HepG2 (cell line): ENCODE measurements at regions not wholly inside any gene's neighbourhood (a gene's known extent, or its start where the extent isn't known, plus 50 kb on each side); places are given as distances from the start of the nearest gene placed in this dataset.

Source experiments
- ATAC-seq: fragments of 200-7000 bp; cut with Tn5 transposase; 3 replicates; pipeline ENCODE4 v1.9.1; 2020; ENCODE audit warnings: mild to moderate bottlenecking, moderate library complexity
- BruUV-seq: library from RNA; stranded (reverse); fragments of 400-500 nt; replicated peaks from 2 replicates; lab custom pipeline; 2021; lab: Mats Ljungman, UMichigan
- CTCF ChIA-PET: fragments of 300-600 bp; formaldehyde crosslinking; extraction: SDS; loops from one replicate; lab custom pipeline; 2021; ENCODE audit warnings: low total read pairs, inconsistent platforms, low intra/inter-chr PET ratio; lab: Yijun Ruan, JAX
- POLR2A ChIA-PET: fragments of 350-600 bp; sonication (Branson Sonifier 250); formaldehyde crosslinking; loops from one replicate; lab custom pipeline; 2020; ENCODE audit warnings: antibody characterized with exemption, inconsistent platforms; lab: Yijun Ruan, JAX
- DNase-seq: peaks from one replicate; pipeline ENCODE4 v3.0.0-alpha.2; 2015; ENCODE audit warnings: low spot score
- FAIRE-seq: peaks from 3 replicates; lab custom pipeline; 2011; peaks lifted over from hg19 to GRCh38; lab: Jason Lieb, UNC
- H2AFZ ChIP-seq: one replicate; pipeline ENCODE4 v1.6.1; 2011; ENCODE audit warnings: low read length, inconsistent platforms
- H3K27ac ChIP-seq: fragments of 300-600 bp; 3 replicates; pipeline ENCODE4 v1.8.0; 2011; ENCODE audit warnings: mixed run types, mild to moderate bottlenecking, mixed read lengths, low read length, inconsistent platforms; ENCODE audit not compliant: insufficient read depth; ENCODE audit errors: extremely low read length
- H3K27me3 ChIP-seq, 2 experiments: fragments of 200-600 bp in 1 of 2; 2 replicates in 1 of 2; 3 replicates in 1 of 2; pipeline versions ENCODE4 v1.6.0 to v1.8.0; 2011; ENCODE audit warnings: low read length in 2 of 2, mild to moderate bottlenecking in 2 of 2, moderate library complexity in 2 of 2, inconsistent platforms in 1 of 2; ENCODE audit not compliant: insufficient read depth in 2 of 2, control insufficient read depth in 1 of 2
- H3K36me3 ChIP-seq, 2 experiments: fragments of 200-600 bp in 1 of 2; replicated peaks in 1 of 2; 2 replicates in 1 of 2; 3 replicates in 1 of 2; pipeline versions ENCODE4 v1.5.1 to v1.8.0; 2011; ENCODE audit warnings: low read length in 2 of 2, inconsistent platforms in 1 of 2; ENCODE audit not compliant: insufficient read depth in 2 of 2, control insufficient read depth in 1 of 2
- H3K4me1 ChIP-seq: 2 replicates; pipeline ENCODE4 v1.5.1; 2012; ENCODE audit warnings: low read length, inconsistent platforms; ENCODE audit not compliant: insufficient read depth
- H3K4me2 ChIP-seq: 2 replicates; pipeline ENCODE4 v1.6.0; 2011; ENCODE audit warnings: low read depth, low read length, inconsistent platforms
- H3K4me3 ChIP-seq, 3 experiments: fragments of 200-600 bp in 1 of 3; sonication (generic), shearing (Covaris generic) in 1 of 3; replicated peaks in 1 of 3; 2 replicates each; pipeline ENCODE4 v1.5.1; 2011 to 2016; ENCODE audit warnings: low read length in 3 of 3, inconsistent platforms in 2 of 3, low read depth in 2 of 3, mild to moderate bottlenecking in 2 of 3, control low read depth in 1 of 3, mixed read lengths in 1 of 3; ENCODE audit not compliant: insufficient read depth in 1 of 3
- H3K79me2 ChIP-seq: one replicate; pipeline ENCODE4 v1.6.1; 2011; ENCODE audit warnings: low read length, inconsistent platforms; ENCODE audit not compliant: insufficient read depth
- H3K9ac ChIP-seq: 2 replicates; pipeline ENCODE4 v1.6.0; 2011; ENCODE audit warnings: mild to moderate bottlenecking, low read depth, low read length, inconsistent platforms; ENCODE audit not compliant: insufficient read depth
- H3K9me3 ChIP-seq: 2 replicates; pipeline ENCODE4 v1.5.1; 2012; ENCODE audit warnings: mild to moderate bottlenecking, low read length
- H4K20me1 ChIP-seq: 2 replicates; pipeline ENCODE4 v1.6.0; 2011; ENCODE audit warnings: inconsistent platforms, mild to moderate bottlenecking, low read length, moderate library complexity; ENCODE audit not compliant: insufficient read depth
- MED1 ChIP-seq: sonication (generic); formaldehyde crosslinking; IDR thresholded peaks from 2 replicates; pipeline ENCODE4 v1.4.0; 2020; ENCODE audit warnings: missing genetic modification reagents
- WIZ ChIP-seq: sonication (generic); formaldehyde crosslinking; IDR thresholded peaks from 2 replicates; pipeline ENCODE4 v1.5.1; 2020; ENCODE audit warnings: mild to moderate bottlenecking, missing genetic modification reagents
- ZNF24 ChIP-seq: fragments of 450-650 bp; IDR thresholded peaks from 2 replicates; pipeline ENCODE4 v1.6.1; 2017; ENCODE audit warnings: antibody characterized with exemption, mild to moderate bottlenecking
- ZNF567 ChIP-seq: sonication (generic); formaldehyde crosslinking; IDR thresholded peaks from 2 replicates; pipeline ENCODE4 v1.8.1; 2023; ENCODE audit warnings: mild to moderate bottlenecking, missing genetic modification reagents, borderline replicate concordance
- ZSCAN30 ChIP-seq: sonication (generic); formaldehyde crosslinking; IDR thresholded peaks from 2 replicates; pipeline ENCODE4 v1.5.0; 2020; ENCODE audit warnings: mild to moderate bottlenecking, missing genetic modification reagents
- WGBS: methylation state at CpG from one replicate; pipeline ENCODE4 v1.1.6; 2017; ENCODE audit warnings: low lambda C conversion rate; 5-methylcytosine and 5-hydroxymethylcytosine counted together
- in situ Hi-C: cut with HindIII; loops from 2 replicates; pipeline ENCODE4 v1.10.0; 2017; ENCODE audit warnings: low pct_unique_long_range_greater_than_20kb; ENCODE audit not compliant: extremely low pct_ligation_motif_present
- intact Hi-C: fragments of 100-400 bp; cut with micrococcal nuclease; formaldehyde crosslinking; loops from one replicate; pipeline ENCODE4 v1.10.0; 2022; ENCODE audit not compliant: unreplicated experiment
- TF ChIP-seq, protein P1 (sequence below): sonication (generic); formaldehyde crosslinking; IDR thresholded peaks from 2 replicates; pipeline ENCODE4 v1.4.0; 2020; ENCODE audit warnings: missing genetic modification reagents, borderline replicate concordance
- TF ChIP-seq, protein P2 (sequence below): sonication (generic); formaldehyde crosslinking; IDR thresholded peaks from 2 replicates; pipeline ENCODE4 v1.9.0; 2021; ENCODE audit warnings: missing genetic modification reagents, borderline replicate concordance

DNA sequence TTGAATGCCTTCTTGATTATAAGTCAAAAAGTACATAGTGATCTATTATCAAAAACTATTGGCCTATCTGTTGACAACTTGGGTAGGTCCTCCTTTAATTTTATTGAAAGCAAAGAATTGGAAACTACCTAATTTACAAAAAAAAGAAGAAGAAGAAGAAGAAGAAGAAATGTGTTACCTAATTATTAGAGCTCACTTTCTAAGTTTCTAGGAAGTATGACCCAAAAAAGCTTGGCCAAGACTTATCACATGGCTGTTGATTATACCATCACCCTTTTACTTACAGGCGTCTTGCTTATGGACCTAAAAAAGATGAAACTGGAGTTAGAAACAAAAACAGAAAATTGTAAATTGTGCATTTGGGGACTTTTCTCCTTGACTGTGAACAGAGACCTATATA, 81.8 kb upstream of the PIK3CG start:
- Histone ChIP-seq H3K4me1 (no peaks in the 10 kb centered on the region), H3K27ac (no peak overlapping the region), H3K4me3 (no peak overlapping the region), H3K79me2 (no peaks in the 10 kb centered on the region), H4K20me1 (no peaks in the 10 kb centered on the region), H3K4me2 (no peak overlapping the region), H3K27me3 (no peaks in the 10 kb centered on the region), H3K36me3 (no peaks in the 10 kb centered on the region), H3K9me3 (no peaks in the 10 kb centered on the region), H3K9ac (no peak overlapping the region), H2AFZ (no peak overlapping the region)
- no TSS peak for BruUV-seq
- WGBS: 3% methylated on average over 1 of the region's 1 CpG
- intact Hi-C loops: no loop called here
- CTCF ChIA-PET: no interaction called here
- ATAC-seq: no peak
- no peak for TF ChIP-seq ZNF24
- TF ChIP-seq, protein P1, sequence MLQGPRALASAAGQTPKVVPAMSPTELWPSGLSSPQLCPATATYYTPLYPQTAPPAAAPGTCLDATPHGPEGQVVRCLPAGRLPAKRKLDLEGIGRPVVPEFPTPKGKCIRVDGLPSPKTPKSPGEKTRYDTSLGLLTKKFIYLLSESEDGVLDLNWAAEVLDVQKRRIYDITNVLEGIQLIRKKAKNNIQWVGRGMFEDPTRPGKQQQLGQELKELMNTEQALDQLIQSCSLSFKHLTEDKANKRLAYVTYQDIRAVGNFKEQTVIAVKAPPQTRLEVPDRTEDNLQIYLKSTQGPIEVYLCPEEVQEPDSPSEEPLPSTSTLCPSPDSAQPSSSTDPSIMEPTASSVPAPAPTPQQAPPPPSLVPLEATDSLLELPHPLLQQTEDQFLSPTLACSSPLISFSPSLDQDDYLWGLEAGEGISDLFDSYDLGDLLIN: no peak
- TF ChIP-seq ZNF567 (CRISPR knock-in tag): no peak
- TF ChIP-seq, protein P2, sequence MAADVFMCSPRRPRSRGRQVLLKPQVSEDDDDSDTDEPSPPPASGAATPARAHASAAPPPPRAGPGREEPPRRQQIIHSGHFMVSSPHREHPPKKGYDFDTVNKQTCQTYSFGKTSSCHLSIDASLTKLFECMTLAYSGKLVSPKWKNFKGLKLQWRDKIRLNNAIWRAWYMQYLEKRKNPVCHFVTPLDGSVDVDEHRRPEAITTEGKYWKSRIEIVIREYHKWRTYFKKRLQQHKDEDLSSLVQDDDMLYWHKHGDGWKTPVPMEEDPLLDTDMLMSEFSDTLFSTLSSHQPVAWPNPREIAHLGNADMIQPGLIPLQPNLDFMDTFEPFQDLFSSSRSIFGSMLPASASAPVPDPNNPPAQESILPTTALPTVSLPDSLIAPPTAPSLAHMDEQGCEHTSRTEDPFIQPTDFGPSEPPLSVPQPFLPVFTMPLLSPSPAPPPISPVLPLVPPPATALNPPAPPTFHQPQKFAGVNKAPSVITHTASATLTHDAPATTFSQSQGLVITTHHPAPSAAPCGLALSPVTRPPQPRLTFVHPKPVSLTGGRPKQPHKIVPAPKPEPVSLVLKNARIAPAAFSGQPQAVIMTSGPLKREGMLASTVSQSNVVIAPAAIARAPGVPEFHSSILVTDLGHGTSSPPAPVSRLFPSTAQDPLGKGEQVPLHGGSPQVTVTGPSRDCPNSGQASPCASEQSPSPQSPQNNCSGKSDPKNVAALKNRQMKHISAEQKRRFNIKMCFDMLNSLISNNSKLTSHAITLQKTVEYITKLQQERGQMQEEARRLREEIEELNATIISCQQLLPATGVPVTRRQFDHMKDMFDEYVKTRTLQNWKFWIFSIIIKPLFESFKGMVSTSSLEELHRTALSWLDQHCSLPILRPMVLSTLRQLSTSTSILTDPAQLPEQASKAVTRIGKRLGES: no peak
- TF ChIP-seq WIZ: no peak
- TF ChIP-seq MED1 (CRISPR knock-in tag): no peak
- no peak for TF ChIP-seq ZSCAN30
- no peak for FAIRE-seq
- no peak for DNase-seq
- in situ Hi-C loops: no loop called here
- POLR2A ChIA-PET: no interaction called here
